Activated T-cell treated with anti-CD3 and anti-CD28 coated beads, Interleukin-2, amount 50 U/mL, for 72 hours (primary cell): ENCODE measurements at regions not wholly inside any gene's neighbourhood (a gene's known extent, or its start where the extent isn't known, plus 50 kb on each side); places are given as distances from the start of the nearest gene placed in this dataset.
"Not testable (repeated sequence)": the region's sequence is repeated elsewhere in the genome, so short reads cannot be mapped to it uniquely, and the experiment has no call there.

Experiments used
- ATAC-seq, 2 donors: fragments of 150-1000 bp; cut with Tn5 transposase; replicated peaks in 1 of 2; 2 replicates each; pipeline ENCODE4 v1.10.0; 2021; ENCODE audit warnings: moderate library complexity in 2 of 2, mild to moderate bottlenecking in 1 of 2
- DNase-seq, 2 donors: peaks; one replicate each; pipeline ENCODE4 v3.0.0; 2021 to 2022; ENCODE audit warnings: mixed read lengths in 1 of 2
- H3K27ac Mint-ChIP-seq: one replicate; pipeline ENCODE4 v1.8.0; 2022; ENCODE audit warnings: mild to moderate bottlenecking, moderate library complexity, mixed read lengths
- H3K27me3 Mint-ChIP-seq: one replicate; pipeline ENCODE4 v1.8.0; 2022; ENCODE audit warnings: low read depth, mixed read lengths
- H3K36me3 Mint-ChIP-seq, 2 donors: one replicate each; pipeline ENCODE4 v1.8.0; 2022; ENCODE audit warnings: mixed read lengths in 2 of 2, mild to moderate bottlenecking in 1 of 2; ENCODE audit not compliant: insufficient read depth in 2 of 2
- H3K4me1 Mint-ChIP-seq: one replicate; pipeline ENCODE4 v1.8.0; 2022; ENCODE audit warnings: low read depth, mixed read lengths
- H3K4me3 Mint-ChIP-seq, 2 donors: one replicate each; pipeline ENCODE4 v1.8.0; 2022; ENCODE audit warnings: mild to moderate bottlenecking in 2 of 2, mixed read lengths in 2 of 2, moderate library complexity in 2 of 2
- H3K9me3 Mint-ChIP-seq, 2 donors: one replicate each; pipeline ENCODE4 v1.8.0; 2022; ENCODE audit warnings: mixed read lengths in 2 of 2

DNA sequence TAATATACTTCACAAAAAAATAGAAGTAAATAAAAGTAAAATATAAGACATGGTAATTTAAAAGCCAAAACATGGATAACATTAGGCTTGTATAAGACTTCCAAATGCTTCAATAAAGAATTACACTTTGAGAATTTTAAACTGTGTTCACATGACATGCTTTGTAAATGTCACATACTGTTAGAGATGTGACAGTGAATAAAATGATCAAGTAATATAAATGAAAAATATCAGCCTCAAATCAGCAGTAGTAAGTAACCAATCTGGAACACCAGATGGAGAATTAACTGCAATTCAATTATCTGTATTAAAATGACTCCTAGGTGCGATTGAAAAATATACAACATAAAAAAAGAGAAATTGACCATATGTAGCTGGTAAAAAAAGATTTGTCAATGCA is 1260.8 kb downstream of the BRINP3 start:
- no peaks in the 10 kb centered on the region for H3K4me1 Mint-ChIP-seq
- no peak for ATAC-seq
- no peaks in the 10 kb centered on the region for H3K27me3 Mint-ChIP-seq
- no peak overlapping the region for H3K4me3 Mint-ChIP-seq
- no peaks in the 10 kb centered on the region for H3K36me3 Mint-ChIP-seq
- peaks cover 0 to 2% of the 10 kb centered on the region in 2 donors for H3K9me3 Mint-ChIP-seq
- DNase-seq = no peak
- H3K27ac Mint-ChIP-seq = no peak overlapping the region

DNA sequence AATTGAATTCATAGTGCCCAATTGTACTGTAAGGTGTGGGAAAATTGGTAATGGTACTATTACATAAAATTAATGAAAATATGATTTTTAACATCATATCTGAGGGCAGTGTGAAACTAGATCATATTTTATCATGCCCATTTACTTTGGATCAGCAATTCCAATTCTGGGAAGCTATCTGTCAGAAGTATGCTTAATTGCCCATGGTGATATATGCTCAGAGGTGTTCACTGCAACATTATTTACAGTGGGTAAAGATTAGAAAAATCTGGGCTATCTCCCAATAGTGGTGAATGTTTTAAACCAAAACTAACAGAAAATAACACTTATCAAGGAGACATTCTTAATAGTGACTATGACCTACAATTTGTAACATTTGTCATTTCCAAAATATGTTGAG is 1260.0 kb downstream of the BRINP3 start:
- no peak for DNase-seq
- Mint-ChIP-seq H3K4me3 (no peak overlapping the region), H3K36me3 (no peaks in the 10 kb centered on the region), H3K9me3 (peaks cover 2% of the 10 kb centered on the region in 2 donors), H3K27ac (no peak overlapping the region), H3K27me3 (no peaks in the 10 kb centered on the region), H3K4me1 (no peaks in the 10 kb centered on the region)
- no peak for ATAC-seq

DNA sequence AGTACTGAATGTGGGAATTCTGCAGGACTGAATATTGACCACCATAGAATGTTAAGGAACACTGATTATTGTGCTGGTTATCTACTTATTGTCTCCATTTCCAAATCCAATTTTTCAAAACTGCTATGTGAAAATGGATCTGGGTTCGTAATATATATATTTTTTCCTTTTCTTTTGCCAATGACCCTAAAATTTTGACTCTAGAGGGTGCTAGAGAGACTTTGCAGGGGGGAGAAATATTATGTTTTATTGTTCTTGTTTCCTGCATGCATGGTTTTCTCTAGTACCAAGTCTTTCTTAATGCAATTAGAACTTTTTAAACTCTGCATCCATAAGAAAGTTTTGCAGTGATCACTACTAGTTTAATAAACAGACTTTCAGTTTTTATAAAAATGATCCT is 1256.9 kb downstream of the BRINP3 start:
- Mint-ChIP-seq H3K9me3 (peaks cover 4 to 5% of the 10 kb centered on the region in 2 donors), H3K27ac (no peak overlapping the region), H3K4me3 (no peak overlapping the region), H3K36me3 (no peaks in the 10 kb centered on the region), H3K4me1 (no peaks in the 10 kb centered on the region), H3K27me3 (no peaks in the 10 kb centered on the region)
- DNase-seq (no peak), ATAC-seq (no peak)

DNA sequence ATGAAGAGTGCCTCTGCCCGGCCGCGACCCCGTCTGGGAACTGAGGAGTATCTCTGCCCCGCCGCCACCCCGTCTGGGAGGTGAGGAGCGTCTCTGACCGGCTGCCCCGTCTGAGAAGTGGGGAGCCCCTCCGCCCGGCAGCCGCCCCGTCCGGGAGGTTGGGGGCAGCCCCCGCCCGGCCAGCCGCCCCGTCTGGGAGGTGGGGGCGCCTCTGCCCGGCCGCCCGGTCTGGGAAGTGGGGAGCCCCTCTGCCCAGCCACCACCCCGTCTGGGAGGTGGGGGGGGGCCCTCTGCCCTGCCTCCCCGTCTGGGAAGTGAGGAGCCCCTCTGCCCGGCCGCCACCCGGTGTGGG is 1251.9 kb downstream of the BRINP3 start:
- not testable (repeated sequence) for H3K27ac Mint-ChIP-seq, ATAC-seq, H3K4me1 Mint-ChIP-seq, H3K9me3 Mint-ChIP-seq, DNase-seq, H3K27me3 Mint-ChIP-seq, H3K4me3 Mint-ChIP-seq, H3K36me3 Mint-ChIP-seq

DNA sequence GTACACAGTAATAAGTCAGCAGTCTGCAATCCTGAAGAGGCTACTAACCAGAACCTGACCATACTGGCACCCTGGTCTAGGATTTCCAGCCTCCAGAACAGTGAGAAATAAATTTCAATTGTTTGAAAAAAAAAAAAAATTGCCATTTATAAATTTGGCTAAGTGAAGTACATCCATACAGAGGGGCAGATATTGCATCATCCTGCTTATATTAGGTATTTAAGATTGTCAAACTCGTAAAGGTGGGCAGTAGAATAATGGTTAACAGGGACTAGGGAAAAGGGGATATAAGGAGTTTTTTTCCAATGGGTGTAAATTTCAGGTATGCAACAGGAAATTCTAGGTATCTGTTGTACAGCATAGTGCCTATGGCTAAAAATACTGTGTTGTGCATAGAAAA is 1250.9 kb downstream of the BRINP3 start:
- no peak for ATAC-seq
- Mint-ChIP-seq H3K9me3 (peaks cover 5 to 7% of the 10 kb centered on the region in 2 donors), H3K4me3 (no peak overlapping the region), H3K27me3 (no peaks in the 10 kb centered on the region), H3K27ac (no peak overlapping the region), H3K4me1 (no peaks in the 10 kb centered on the region), H3K36me3 (no peaks in the 10 kb centered on the region)
- no peak for DNase-seq

DNA sequence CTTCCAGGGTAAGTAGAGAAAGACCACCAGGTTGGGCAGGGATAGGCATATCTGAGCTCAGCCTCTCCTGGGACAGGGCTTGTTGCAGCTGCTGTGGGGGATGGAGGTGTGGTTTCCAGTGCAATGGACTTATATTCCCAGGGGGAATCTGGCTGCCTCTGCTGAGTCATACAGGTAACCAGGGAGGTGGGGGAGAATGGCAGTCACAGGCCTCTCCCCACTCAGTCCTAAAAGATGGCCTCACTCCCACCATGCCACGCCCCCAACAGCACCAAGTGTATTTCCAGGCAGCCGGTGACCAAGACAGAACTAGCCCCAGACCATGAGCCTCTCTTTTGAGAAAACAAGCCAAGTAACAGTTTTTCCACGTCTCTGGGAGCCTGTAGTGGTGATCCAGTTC is 1240.7 kb downstream of the BRINP3 start:
- no peak overlapping the region for H3K27ac Mint-ChIP-seq
- no peak overlapping the region for H3K4me3 Mint-ChIP-seq
- H3K36me3 Mint-ChIP-seq = no peaks in the 10 kb centered on the region
- DNase-seq (no peak), ATAC-seq (no peak)
- peaks cover 11 to 16% of the 10 kb centered on the region in 2 donors for H3K9me3 Mint-ChIP-seq
- H3K4me1 Mint-ChIP-seq = no peaks in the 10 kb centered on the region
- no peaks in the 10 kb centered on the region for H3K27me3 Mint-ChIP-seq

DNA sequence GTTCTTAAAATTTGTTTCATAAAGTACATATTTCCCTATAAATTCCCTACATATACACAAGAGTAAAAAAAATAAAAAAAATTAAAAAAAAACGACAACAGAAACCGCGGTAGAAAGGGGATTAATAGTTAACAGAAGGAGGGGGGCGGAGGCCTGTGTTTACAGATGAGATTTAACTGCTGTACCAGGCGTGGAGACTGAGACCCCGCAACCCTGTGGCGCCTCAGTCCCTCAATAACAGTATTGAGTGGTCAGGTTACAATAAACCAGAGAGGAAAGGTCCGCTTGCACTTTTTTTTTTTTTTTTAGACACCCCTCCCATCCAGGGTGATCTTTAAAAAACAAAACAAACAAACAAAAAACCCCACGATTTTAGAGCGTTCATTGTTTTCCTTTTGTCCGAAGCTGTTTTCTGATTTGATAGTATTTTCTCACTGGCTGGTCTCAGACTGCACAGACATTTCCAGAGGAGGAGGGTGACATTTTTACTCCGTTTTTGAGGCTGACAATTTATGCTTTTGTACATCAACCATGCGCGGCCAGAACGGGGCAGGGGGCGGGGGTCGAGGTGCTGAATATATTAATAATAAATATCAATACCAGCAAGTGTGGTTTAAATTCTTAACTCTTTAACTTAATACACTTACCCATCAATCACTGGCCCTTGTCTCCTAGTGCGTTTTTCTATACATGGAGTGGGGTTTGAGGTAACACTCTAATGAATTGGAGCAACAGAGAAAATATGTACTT is 1223.9 kb downstream of the BRINP3 start:
- Mint-ChIP-seq H3K27ac (no peak overlapping the region), H3K4me1 (no peaks in the 10 kb centered on the region), H3K27me3 (no peaks in the 10 kb centered on the region), H3K36me3 (no peaks in the 10 kb centered on the region), H3K4me3 (no peak overlapping the region), H3K9me3 (peaks cover 3 to 6% of the 10 kb centered on the region in 2 donors)
- DNase-seq (no peak), ATAC-seq (no peak)

DNA sequence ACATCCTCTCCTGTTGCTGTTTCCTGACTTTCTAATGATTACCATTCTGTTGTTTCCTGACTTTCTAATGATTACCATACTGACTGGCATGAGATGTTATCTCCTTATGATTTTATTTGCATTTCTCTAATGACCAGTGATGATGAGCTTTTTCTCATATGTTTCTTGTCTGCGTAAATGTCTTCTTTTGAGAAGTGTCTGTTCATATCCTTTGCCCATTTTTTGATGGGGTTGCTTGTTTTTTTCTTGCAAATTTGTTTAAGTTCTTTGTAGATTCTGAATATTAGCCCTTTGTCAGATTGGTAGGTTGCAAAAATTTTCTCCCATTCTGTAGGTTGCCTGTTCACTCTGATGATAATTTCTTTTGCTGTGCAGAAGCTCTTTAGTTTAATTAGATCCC is 1216.5 kb downstream of the BRINP3 start:
- not testable (repeated sequence) for ATAC-seq, H3K9me3 Mint-ChIP-seq, H3K27ac Mint-ChIP-seq, DNase-seq, H3K27me3 Mint-ChIP-seq, H3K36me3 Mint-ChIP-seq, H3K4me3 Mint-ChIP-seq, H3K4me1 Mint-ChIP-seq

DNA sequence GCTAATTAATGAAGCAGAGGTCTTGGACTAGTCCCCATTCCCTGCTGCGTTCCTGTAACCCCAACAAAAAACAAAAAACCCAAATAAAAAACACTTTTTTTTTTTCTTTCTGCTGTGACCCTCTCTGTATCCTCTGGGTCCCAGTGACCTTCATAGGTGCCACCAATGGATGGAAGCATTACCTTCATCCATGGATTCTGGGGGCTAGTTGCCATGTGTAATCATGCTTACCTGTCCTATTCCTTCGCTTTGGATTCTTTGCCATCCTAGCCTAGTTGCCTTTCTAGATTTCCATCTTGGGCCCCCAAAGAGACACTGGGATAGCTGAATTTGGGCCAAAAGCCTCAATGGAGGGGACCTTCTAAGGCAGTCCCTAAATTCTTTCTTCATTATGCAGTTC is 1208.7 kb downstream of the BRINP3 start:
- Mint-ChIP-seq H3K27me3 (no peaks in the 10 kb centered on the region), H3K27ac (no peak overlapping the region), H3K36me3 (no peaks in the 10 kb centered on the region), H3K4me1 (no peaks in the 10 kb centered on the region), H3K9me3 (peaks cover 6 to 18% of the 10 kb centered on the region in 2 donors), H3K4me3 (no peak overlapping the region)
- ATAC-seq = no peak
- no peak for DNase-seq

DNA sequence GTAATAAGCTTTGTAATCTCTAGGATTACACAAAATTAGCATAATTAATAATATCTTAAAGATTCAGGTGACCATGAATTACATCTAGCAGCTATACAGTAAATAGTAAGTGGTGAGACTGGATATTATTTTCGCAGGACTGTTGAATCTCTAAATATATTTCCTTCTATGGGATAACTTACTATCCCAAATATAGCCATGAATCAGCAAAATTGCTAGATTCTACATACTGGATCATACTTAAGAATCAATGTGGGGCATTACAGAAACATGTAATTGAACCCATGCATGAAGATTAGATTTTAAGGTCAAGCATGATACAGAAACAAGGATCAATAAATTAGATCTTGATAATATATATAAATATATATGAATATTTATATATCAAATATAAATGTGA is 1203.4 kb downstream of the BRINP3 start:
- Mint-ChIP-seq H3K4me3 (no peak overlapping the region), H3K36me3 (no peaks in the 10 kb centered on the region), H3K4me1 (no peaks in the 10 kb centered on the region), H3K27me3 (no peaks in the 10 kb centered on the region), H3K27ac (no peak overlapping the region), H3K9me3 (peaks cover 8% of the 10 kb centered on the region in 2 donors)
- no peak for ATAC-seq
- DNase-seq = no peak

DNA sequence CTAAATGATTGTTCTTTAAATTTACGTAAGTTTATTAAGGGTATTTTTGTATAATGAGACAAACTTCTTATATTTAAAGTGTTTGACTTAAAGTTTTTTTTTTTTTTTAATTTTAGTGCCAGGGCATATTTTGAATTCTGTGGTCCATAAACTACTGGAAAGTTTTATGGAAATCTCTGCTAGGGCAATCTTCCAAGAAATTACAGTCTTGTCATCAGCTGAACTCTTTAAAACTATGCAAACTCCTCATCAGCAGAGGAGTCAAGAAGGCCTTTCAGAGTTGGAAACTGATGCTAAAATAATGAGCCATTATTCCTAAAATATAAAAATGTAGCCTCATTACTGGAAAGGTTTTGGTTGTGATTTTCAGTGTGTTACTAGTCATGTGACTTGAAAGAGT is 1201.9 kb downstream of the BRINP3 start:
- Mint-ChIP-seq H3K27me3 (no peaks in the 10 kb centered on the region), H3K9me3 (peaks cover 8% of the 10 kb centered on the region in 2 donors), H3K36me3 (no peaks in the 10 kb centered on the region), H3K4me1 (no peaks in the 10 kb centered on the region), H3K4me3 (no peak overlapping the region), H3K27ac (no peak overlapping the region)
- ATAC-seq = no peak
- DNase-seq = no peak

DNA sequence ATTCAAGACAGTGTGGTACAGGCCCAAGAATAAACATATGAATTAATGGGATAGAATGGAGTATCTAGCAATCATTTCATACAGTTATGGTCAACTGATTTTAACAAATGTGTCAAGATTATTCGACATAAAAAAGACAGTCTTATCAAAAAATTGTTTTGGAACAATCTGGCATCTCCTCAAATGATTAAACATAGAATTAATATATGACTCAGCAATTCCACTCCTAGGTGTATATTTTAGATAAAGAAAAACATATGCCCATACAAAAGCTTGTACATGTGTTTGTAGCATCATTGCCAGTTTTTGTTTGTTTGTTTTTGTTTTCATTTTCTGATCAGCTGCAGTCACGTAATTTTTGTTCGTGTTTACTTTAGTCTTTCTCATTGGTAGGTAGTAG is 1188.3 kb downstream of the BRINP3 start:
- no peak overlapping the region for H3K27ac Mint-ChIP-seq
- H3K4me1 Mint-ChIP-seq = no peaks in the 10 kb centered on the region
- no peak overlapping the region for H3K4me3 Mint-ChIP-seq
- no peaks in the 10 kb centered on the region for H3K36me3 Mint-ChIP-seq
- peaks cover 0 to 9% of the 10 kb centered on the region in 2 donors for H3K9me3 Mint-ChIP-seq
- ATAC-seq (no peak), DNase-seq (no peak)
- H3K27me3 Mint-ChIP-seq = no peaks in the 10 kb centered on the region

DNA sequence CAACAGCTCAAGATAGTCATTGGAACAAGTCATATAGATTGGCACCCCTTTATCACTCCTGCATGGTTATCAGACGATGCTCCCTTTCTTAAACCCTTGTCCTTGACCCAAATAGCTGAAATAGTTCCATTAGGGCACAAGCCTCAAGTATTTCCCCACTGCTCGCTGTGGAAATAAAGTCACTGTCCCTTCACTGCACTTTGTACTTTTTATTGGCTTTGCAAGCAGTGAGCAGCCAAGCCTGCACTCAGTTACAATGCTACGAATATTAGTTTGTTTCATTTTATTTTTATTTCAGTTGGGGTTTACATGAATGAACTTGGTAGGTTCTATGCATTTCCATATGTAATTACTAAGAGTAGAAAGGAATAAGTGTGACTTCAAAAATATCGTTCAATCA is 1176.4 kb downstream of the BRINP3 start:
- H3K27ac Mint-ChIP-seq = no peak overlapping the region
- H3K9me3 Mint-ChIP-seq = peaks cover 16 to 21% of the 10 kb centered on the region in 2 donors
- no peak overlapping the region for H3K4me3 Mint-ChIP-seq
- no peak for ATAC-seq
- no peak for DNase-seq
- no peaks in the 10 kb centered on the region for H3K27me3 Mint-ChIP-seq
- H3K4me1 Mint-ChIP-seq = no peaks in the 10 kb centered on the region
- H3K36me3 Mint-ChIP-seq = peaks cover 0 to 4% of the 10 kb centered on the region in 2 donors

DNA sequence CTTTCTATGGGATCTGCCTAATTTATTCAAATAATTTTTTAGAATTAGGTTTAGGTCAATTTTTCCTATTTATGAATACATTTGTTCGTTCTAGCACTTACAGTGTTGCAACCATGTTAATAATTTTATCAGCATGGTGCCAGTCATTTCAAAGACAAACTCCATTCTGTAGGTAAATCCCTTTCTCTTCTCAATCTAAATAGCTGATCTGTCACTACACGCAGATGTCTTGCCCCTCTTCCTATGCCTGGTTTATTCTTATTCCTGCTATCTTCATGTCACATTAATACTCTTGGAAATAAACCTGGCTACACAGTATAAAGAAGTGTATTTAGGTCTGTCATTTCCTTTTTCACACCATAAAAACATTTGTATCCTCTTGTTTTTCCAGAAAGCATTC is 1172.4 kb downstream of the BRINP3 start:
- H3K27me3 Mint-ChIP-seq = no peaks in the 10 kb centered on the region
- ATAC-seq (no peak), DNase-seq (no peak)

More for the DNA sequence above, 1172.4 kb downstream of the BRINP3 start:
- Mint-ChIP-seq H3K9me3 (peaks cover 10 to 13% of the 10 kb centered on the region in 2 donors), H3K36me3 (no peaks in the 10 kb centered on the region), H3K27ac (no peak overlapping the region), H3K4me1 (no peaks in the 10 kb centered on the region), H3K4me3 (no peak overlapping the region)
